GM21526 (cell line): ENCODE measurements at regions not wholly inside any gene's neighbourhood (a gene's known extent, or its start where the extent isn't known, plus 50 kb on each side); places are given as distances from the start of the nearest gene placed in this dataset.

ENCODE experiments used
- ATAC-seq: cut with Tn5 transposase; IDR thresholded peaks from one replicate; pipeline ENCODE4 v1.9.1; 2021; ENCODE audit warnings: moderate library complexity; ENCODE audit not compliant: unreplicated experiment, low FRiP score

GRCh38 chr4:183846951-183847350 is 58.2 kb upstream of the STOX2 start:
- no peak for ATAC-seq

- no peak for ATAC-seq
These were observed 56.3 kb upstream of the STOX2 start for GRCh38 chr4:183848805-183849204.

GRCh38 chr4:183852910-183853547 is 52.1 kb upstream of the STOX2 start:
- no peak for ATAC-seq

- no peak for ATAC-seq
These were observed 51.6 kb upstream of the STOX2 start for GRCh38 chr4:183853548-183853940.
